ENCODE measurements at regions not wholly inside any gene's neighbourhood (a gene's known extent, or its start where the extent isn't known, plus 50 kb on each side); places are given as distances from the start of the nearest gene placed in this dataset.
A peak's percentile ranks its signal among the peaks of the same experiment; 100 is the strongest.

DNA sequence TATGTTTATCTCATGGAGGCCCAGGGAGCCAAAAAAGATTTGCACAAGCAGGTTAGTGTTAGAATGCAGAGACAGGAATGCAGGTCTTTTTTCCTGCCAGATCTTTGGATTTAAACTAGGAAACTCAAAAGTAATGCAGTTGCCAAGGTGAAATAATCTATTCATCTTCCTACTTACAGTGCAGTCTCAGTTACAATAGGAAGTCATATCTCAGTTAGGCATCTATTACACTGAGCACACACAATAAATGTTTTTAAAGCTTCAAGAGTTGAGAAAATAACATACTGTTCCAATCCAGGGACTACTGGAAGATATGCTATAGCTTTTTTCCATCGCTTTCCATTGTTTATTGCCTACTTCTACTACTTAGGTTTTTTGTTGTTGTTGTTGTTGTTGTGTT, 279.3 kb upstream of the E2F7 start:
- TF ChIP-seq POLR2A (IDR thresholded peaks at IDR 0.05) (no peak), POLR2AphosphoS5 (IDR thresholded peaks at IDR 0.05) (no peak), EP300 (IDR thresholded peaks at IDR 0.05) (no peak)
- TF ChIP-seq, protein P1, sequence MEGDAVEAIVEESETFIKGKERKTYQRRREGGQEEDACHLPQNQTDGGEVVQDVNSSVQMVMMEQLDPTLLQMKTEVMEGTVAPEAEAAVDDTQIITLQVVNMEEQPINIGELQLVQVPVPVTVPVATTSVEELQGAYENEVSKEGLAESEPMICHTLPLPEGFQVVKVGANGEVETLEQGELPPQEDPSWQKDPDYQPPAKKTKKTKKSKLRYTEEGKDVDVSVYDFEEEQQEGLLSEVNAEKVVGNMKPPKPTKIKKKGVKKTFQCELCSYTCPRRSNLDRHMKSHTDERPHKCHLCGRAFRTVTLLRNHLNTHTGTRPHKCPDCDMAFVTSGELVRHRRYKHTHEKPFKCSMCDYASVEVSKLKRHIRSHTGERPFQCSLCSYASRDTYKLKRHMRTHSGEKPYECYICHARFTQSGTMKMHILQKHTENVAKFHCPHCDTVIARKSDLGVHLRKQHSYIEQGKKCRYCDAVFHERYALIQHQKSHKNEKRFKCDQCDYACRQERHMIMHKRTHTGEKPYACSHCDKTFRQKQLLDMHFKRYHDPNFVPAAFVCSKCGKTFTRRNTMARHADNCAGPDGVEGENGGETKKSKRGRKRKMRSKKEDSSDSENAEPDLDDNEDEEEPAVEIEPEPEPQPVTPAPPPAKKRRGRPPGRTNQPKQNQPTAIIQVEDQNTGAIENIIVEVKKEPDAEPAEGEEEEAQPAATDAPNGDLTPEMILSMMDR (IDR thresholded peaks at IDR 0.05) = no peak
- 40 to 54% methylated on average over 1 of the region's 1 CpG for WGBS, 2 donors
- Histone ChIP-seq H3K9me3 (no peaks in the 10 kb centered on the region), H3K27me3 (no peaks in the 10 kb centered on the region), H3K36me3 (no peaks in the 10 kb centered on the region), H3K4me1 (peaks cover 0 to 8% (median 5%) of the 10 kb centered on the region in 4 donors), H3K27ac (peak overlapping the region in 1 of 4 donors; percentile 35), H3K4me3 (no peak overlapping the region)
- no peak for DNase-seq
- no peak for ATAC-seq (ENCODE audit: low FRiP score in 2 of 2)

DNA sequence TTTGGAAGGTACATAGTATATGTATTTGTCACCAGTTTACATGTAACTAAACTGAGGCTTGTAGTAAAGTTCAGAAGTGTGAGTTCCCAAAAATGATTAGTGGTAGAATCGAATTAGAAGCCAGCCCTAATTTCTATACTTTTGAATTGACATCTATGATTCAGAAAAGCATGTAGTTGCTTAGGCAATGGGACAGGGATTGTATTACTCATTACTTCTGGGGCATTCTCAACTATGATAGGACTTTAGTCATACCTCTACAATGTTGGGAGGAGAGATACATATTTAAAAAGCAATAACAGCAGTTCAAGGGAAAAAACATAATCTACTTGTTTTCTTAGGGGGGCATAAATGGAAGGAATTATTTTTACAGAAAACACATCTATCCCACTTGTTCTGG, 277.9 kb upstream of the E2F7 start:
- WGBS, 2 donors = 63 to 78% methylated on average over 1 of the region's 1 CpG
- peaks cover 0 to 8% (median 5%) of the 10 kb centered on the region in 4 donors for H3K4me1 ChIP-seq
- no peak overlapping the region for H3K27ac ChIP-seq
- DNase-seq (no peak), ATAC-seq (ENCODE audit: low FRiP score in 2 of 2) (peak in 1 of 2 donors; percentile 48)
- no peak overlapping the region for H3K4me3 ChIP-seq
- no peak for TF ChIP-seq POLR2AphosphoS5 (IDR thresholded peaks at IDR 0.05)
- no peak for TF ChIP-seq POLR2A (IDR thresholded peaks at IDR 0.05)
- TF ChIP-seq, protein P1 (IDR thresholded peaks at IDR 0.05) = no peak
- no peak for TF ChIP-seq EP300 (IDR thresholded peaks at IDR 0.05)
- H3K27me3 ChIP-seq = no peaks in the 10 kb centered on the region
- H3K9me3 ChIP-seq = no peaks in the 10 kb centered on the region
- no peaks in the 10 kb centered on the region for H3K36me3 ChIP-seq

DNA sequence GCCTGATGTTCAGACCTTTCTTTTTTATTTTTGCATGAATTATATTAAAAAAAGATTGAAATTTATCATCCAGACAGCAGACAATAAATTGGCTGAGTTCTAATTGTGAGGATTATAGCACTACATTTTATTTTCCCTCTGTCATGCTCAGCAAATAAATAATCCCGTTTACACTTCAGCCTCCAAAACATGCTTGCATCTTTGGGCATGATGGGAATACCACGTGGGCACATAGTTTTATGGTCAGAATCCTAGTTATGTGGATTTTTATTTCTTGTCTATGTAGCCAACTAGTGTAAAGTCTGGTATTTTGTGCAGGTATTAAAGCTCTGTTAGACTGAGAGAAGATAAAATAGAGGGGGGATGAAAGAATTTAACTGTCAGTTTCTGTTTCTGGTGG, 276.9 kb upstream of the E2F7 start:
- TF ChIP-seq EP300 (IDR thresholded peaks at IDR 0.05) (no peak), POLR2AphosphoS5 (IDR thresholded peaks at IDR 0.05) (no peak), POLR2A (IDR thresholded peaks at IDR 0.05) (no peak)
- TF ChIP-seq, protein P1 (IDR thresholded peaks at IDR 0.05) = no peak
- DNase-seq (no peak), ATAC-seq (ENCODE audit: low FRiP score in 2 of 2) (no peak)
- H3K27ac ChIP-seq = no peak overlapping the region
- no peak overlapping the region for H3K4me3 ChIP-seq
- 51 to 54% methylated on average over 2 of the region's 2 CpGs for WGBS, 2 donors
- no peaks in the 10 kb centered on the region for H3K9me3 ChIP-seq
- H3K27me3 ChIP-seq = no peaks in the 10 kb centered on the region
- H3K36me3 ChIP-seq = no peaks in the 10 kb centered on the region
- peaks cover 0 to 8% (median 5%) of the 10 kb centered on the region in 4 donors for H3K4me1 ChIP-seq

DNA sequence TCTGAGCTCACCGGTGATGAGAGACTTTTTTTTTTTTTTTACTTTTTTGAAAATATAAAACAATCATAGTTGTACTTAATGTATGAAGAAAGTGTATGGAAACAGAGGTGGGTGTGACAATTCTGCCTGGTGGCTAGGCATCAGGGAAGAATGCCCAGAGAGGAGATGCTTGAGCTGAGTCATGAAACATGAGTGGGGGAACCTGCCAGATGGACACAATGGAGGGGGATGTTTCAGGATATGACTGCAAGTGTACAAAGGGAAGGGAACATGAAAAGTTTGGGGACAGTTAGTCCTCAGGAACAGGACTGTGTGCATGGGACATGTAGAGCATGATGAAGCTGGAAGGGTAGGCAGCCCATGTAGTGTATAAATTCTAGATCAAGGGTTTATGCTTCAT, 274.2 kb upstream of the E2F7 start:
- 96 to 97% methylated on average over 1 of the region's 1 CpG for WGBS, 2 donors
- no peak for ATAC-seq (ENCODE audit: low FRiP score in 2 of 2)
- Histone ChIP-seq H3K4me3 (no peak overlapping the region), H3K27me3 (no peaks in the 10 kb centered on the region), H3K9me3 (no peaks in the 10 kb centered on the region), H3K4me1 (peaks cover 0 to under 1% (median 0%) of the 10 kb centered on the region in 4 donors), H3K36me3 (no peaks in the 10 kb centered on the region), H3K27ac (no peak overlapping the region)
- DNase-seq = no peak
- TF ChIP-seq POLR2AphosphoS5 (IDR thresholded peaks at IDR 0.05) (peak in 1 of 2 donors; percentile 13), POLR2A (IDR thresholded peaks at IDR 0.05) (no peak), EP300 (IDR thresholded peaks at IDR 0.05) (peak in 1 of 4 donors; percentile 21)
- TF ChIP-seq, protein P1 (IDR thresholded peaks at IDR 0.05) = no peak

DNA sequence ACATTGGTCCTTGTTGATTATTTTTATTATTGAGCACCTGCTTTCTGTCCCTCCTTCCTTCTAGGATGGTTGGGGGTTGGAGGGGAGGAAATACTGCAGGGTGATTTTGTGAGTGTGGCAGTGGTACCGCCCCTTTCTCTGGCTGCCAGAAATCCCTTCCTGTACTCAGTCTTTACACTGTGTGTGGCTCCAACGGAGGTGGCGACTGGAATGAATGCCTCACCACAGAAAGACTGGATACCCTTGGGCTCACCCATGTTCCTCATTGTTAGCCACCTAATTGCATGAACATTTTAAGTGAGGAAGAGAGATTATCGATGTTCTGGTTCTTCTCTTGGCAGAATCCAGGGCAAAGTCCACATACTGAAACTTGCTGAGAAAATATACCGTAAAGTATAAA, 272.0 kb upstream of the E2F7 start:
- no peaks in the 10 kb centered on the region for H3K4me1 ChIP-seq
- ATAC-seq (ENCODE audit: low FRiP score in 2 of 2) = no peak
- H3K36me3 ChIP-seq = no peaks in the 10 kb centered on the region
- DNase-seq = no peak
- no peaks in the 10 kb centered on the region for H3K9me3 ChIP-seq
- no peaks in the 10 kb centered on the region for H3K27me3 ChIP-seq
- WGBS, 2 donors = 64 to 73% methylated on average over 5 of the region's 5 CpGs
- H3K4me3 ChIP-seq = no peak overlapping the region
- TF ChIP-seq EP300 (IDR thresholded peaks at IDR 0.05) (no peak), POLR2A (IDR thresholded peaks at IDR 0.05) (no peak), POLR2AphosphoS5 (IDR thresholded peaks at IDR 0.05) (no peak)
- TF ChIP-seq, protein P1 (IDR thresholded peaks at IDR 0.05) = no peak
- no peak overlapping the region for H3K27ac ChIP-seq
